K562 (cell line): ENCODE measurements at regions not wholly inside any gene's neighbourhood (a gene's known extent, or its start where the extent isn't known, plus 50 kb on each side); places are given as distances from the start of the nearest gene placed in this dataset.

Experiments used
- ATAC-seq: fragments of 200-7000 bp; cut with Tn5 transposase; 3 replicates; pipeline ENCODE4 v1.9.1; 2020; ENCODE audit warnings: moderate library complexity
- BruUV-seq: library from RNA; stranded (reverse); fragments of 400-500 nt; replicated peaks from 2 replicates; lab custom pipeline; 2021; lab: Mats Ljungman, UMichigan
- CTCF ChIA-PET: fragments of 300-600 bp; formaldehyde crosslinking; extraction: SDS; loops from one replicate; lab custom pipeline; 2021; ENCODE audit warnings: low intra/inter-chr PET ratio; lab: Yijun Ruan, JAX
- POLR2A ChIA-PET: fragments of 300-600, 350-650 bp; sonication (Branson Sonifier 250); formaldehyde crosslinking; extraction: SDS; loops from one replicate; lab custom pipeline; 2021; ENCODE audit warnings: antibody characterized with exemption, inconsistent platforms; lab: Yijun Ruan, JAX
- DNase-seq, 4 experiments: peaks; one replicate each; pipeline versions ENCODE4 v3.0.0 to v3.0.0-alpha.2; 2011 to 2018; ENCODE audit warnings: low spot score in 3 of 4, mixed read lengths in 3 of 4; ENCODE audit errors: extremely low read depth in 1 of 4
- FAIRE-seq: peaks from 2 replicates; lab custom pipeline; 2011; peaks lifted over from hg19 to GRCh38; lab: Jason Lieb, UNC
- H2AFZ ChIP-seq: 2 replicates; pipeline ENCODE4 v1.6.0; 2011; ENCODE audit warnings: low read depth, low read length, control low read depth, inconsistent platforms
- H3K27ac ChIP-seq: fragments of 200-600 bp; 3 replicates; pipeline ENCODE4 v1.8.0; 2011; ENCODE audit warnings: low read depth, mild to moderate bottlenecking, control low read depth, inconsistent platforms, low read length, moderate library complexity, mixed read lengths; ENCODE audit errors: extremely low read depth
- H3K27me3 ChIP-seq, 2 experiments: fragments of 300-600 bp in 1 of 2; 2 replicates in 1 of 2; 3 replicates in 1 of 2; pipeline versions ENCODE4 v1.6.0 to v1.8.0; 2011; ENCODE audit warnings: inconsistent platforms in 2 of 2, low read length in 2 of 2, mild to moderate bottlenecking in 1 of 2, mixed read lengths in 1 of 2, moderate library complexity in 1 of 2; ENCODE audit not compliant: control insufficient read depth in 2 of 2, insufficient read depth in 2 of 2
- H3K36me3 ChIP-seq: fragments of 300-600 bp; 3 replicates; pipeline ENCODE4 v1.8.0; 2011; ENCODE audit warnings: mild to moderate bottlenecking, low read length, inconsistent platforms; ENCODE audit not compliant: control insufficient read depth, insufficient read depth
- H3K4me1 ChIP-seq, 2 experiments: fragments of 200-600 bp in 1 of 2; replicated peaks in 1 of 2; 2 replicates in 1 of 2; 3 replicates in 1 of 2; pipeline versions ENCODE4 v1.5.1 to v1.8.0; 2011; ENCODE audit warnings: inconsistent platforms in 2 of 2, low read length in 2 of 2, mild to moderate bottlenecking in 1 of 2, mixed read lengths in 1 of 2, moderate library complexity in 1 of 2; ENCODE audit not compliant: control insufficient read depth in 2 of 2, insufficient read depth in 2 of 2
- H3K4me2 ChIP-seq: 2 replicates; pipeline ENCODE4 v1.6.1; 2011; ENCODE audit warnings: low read length, control low read depth, inconsistent platforms, mixed read lengths; ENCODE audit not compliant: insufficient read depth
- H3K4me3 ChIP-seq: fragments of 200-600 bp; sonication (generic), shearing (Covaris generic); 2 replicates; pipeline ENCODE4 v1.5.1; 2016; ENCODE audit warnings: control low read depth, inconsistent platforms
- H3K79me2 ChIP-seq: fragments of 200-600 bp; 3 replicates; pipeline ENCODE4 v1.8.0; 2011; ENCODE audit warnings: low read length, inconsistent platforms; ENCODE audit not compliant: control insufficient read depth, insufficient read depth
- H3K9ac ChIP-seq, 2 experiments: 2 replicates each; pipeline versions ENCODE4 v1.6.0 to v1.6.1; 2011; ENCODE audit warnings: low read depth in 2 of 2, low read length in 2 of 2, control low read depth in 1 of 2, inconsistent platforms in 1 of 2, mild to moderate bottlenecking in 1 of 2, mixed read lengths in 1 of 2; ENCODE audit not compliant: insufficient read depth in 1 of 2
- H3K9me1 ChIP-seq: one replicate; pipeline ENCODE4 v1.6.0; 2011; ENCODE audit warnings: inconsistent platforms, mild to moderate bottlenecking, low read length, moderate library complexity; ENCODE audit not compliant: control insufficient read depth, insufficient read depth
- H3K9me3 ChIP-seq: replicated peaks from 2 replicates; pipeline ENCODE4 v1.5.1; 2011; ENCODE audit warnings: low read depth, low read length, inconsistent platforms; ENCODE audit not compliant: control insufficient read depth, insufficient read depth
- H4K20me1 ChIP-seq: replicated peaks from 2 replicates; pipeline ENCODE4 v1.6.1; 2011; ENCODE audit warnings: low read length, inconsistent platforms, mixed read lengths; ENCODE audit not compliant: control insufficient read depth, insufficient read depth
- ARID1B ChIP-seq: fragments of 450-650 bp; IDR thresholded peaks from 2 replicates; pipeline ENCODE4 v1.6.1; 2016; ENCODE audit warnings: antibody characterized with exemption, mild to moderate bottlenecking, inconsistent platforms
- BRCA1 ChIP-seq, 2 experiments: fragments of 450-650 bp in 1 of 2; sonication (generic) in 1 of 2; formaldehyde crosslinking in 1 of 2; IDR thresholded peaks; 2 replicates each; pipeline versions ENCODE4 v1.5.0 to v1.6.1; 2017 to 2020; ENCODE audit warnings: mild to moderate bottlenecking in 1 of 2, missing genetic modification reagents in 1 of 2
- CEBPB ChIP-seq: fragments of 450-650 bp; IDR thresholded peaks from 2 replicates; pipeline ENCODE4 v1.6.1; 2016; ENCODE audit warnings: missing genetic modification characterization, missing compliant biosample characterization
- CEBPG ChIP-seq, 3 experiments: fragments of 200-800 bp in 1 of 3; sonication (Bioruptor generic) in 1 of 3; sonication (generic) in 1 of 3; formaldehyde crosslinking in 1 of 3; IDR thresholded peaks in 2 of 3; conservative IDR thresholded peaks in 1 of 3; 2 replicates each; pipeline versions ENCODE4 v1.6.1 to v1.8.0; 2016 to 2022; ENCODE audit warnings: missing compliant biosample characterization in 2 of 3, missing genetic modification characterization in 2 of 3, mild to moderate bottlenecking in 1 of 3, missing genetic modification reagents in 1 of 3
- GABPB1 ChIP-seq: sonication (generic); formaldehyde crosslinking; IDR thresholded peaks from 2 replicates; pipeline ENCODE4 v1.8.0; 2022; ENCODE audit warnings: mild to moderate bottlenecking, missing genetic modification reagents
- PHB ChIP-seq: fragments of 250-450 bp; sonication (Bioruptor Pico); IDR thresholded peaks from 2 replicates; pipeline ENCODE4 v1.5.0; 2021
- RBM39 ChIP-seq: fragments of 200-400 bp; formaldehyde crosslinking; optimal IDR thresholded peaks from 2 replicates; pipeline ENCODE3; 2018; ENCODE audit warnings: low read depth, low read length
- ZNF12 ChIP-seq: sonication (generic); formaldehyde crosslinking; IDR thresholded peaks from 2 replicates; pipeline ENCODE4 v1.4.0; 2020; ENCODE audit warnings: mild to moderate bottlenecking, missing genetic modification reagents
- ZNF184 ChIP-seq: sonication (generic); formaldehyde crosslinking; IDR thresholded peaks from 2 replicates; pipeline ENCODE4 v1.5.0; 2020; ENCODE audit warnings: missing genetic modification reagents
- WGBS: fragments of 100-300 bp; shearing (Covaris generic); methylation state at CpG from one replicate; pipeline ENCODE4 v1.1.6; 2016; ENCODE audit warnings: low coverage, mixed read lengths; ENCODE audit not compliant: insufficient coverage; ENCODE audit errors: missing lambda C conversion rate; 5-methylcytosine and 5-hydroxymethylcytosine counted together
- in situ Hi-C: fragments of 300-500 bp; cut with MboI; formaldehyde crosslinking; loops from 4 replicates; pipeline ENCODE4 v1.15.0; 2018; ENCODE audit warnings: inconsistent platforms, mixed read lengths
- intact Hi-C: fragments of 100-400 bp; cut with micrococcal nuclease; formaldehyde crosslinking; loops from 2 replicates; pipeline ENCODE4 v1.14.2; 2022
- TF ChIP-seq, protein P1 (sequence below): IDR thresholded peaks from 2 replicates; pipeline ENCODE4 v1.6.1; 2014; ENCODE audit warnings: antibody characterized with exemption

DNA sequence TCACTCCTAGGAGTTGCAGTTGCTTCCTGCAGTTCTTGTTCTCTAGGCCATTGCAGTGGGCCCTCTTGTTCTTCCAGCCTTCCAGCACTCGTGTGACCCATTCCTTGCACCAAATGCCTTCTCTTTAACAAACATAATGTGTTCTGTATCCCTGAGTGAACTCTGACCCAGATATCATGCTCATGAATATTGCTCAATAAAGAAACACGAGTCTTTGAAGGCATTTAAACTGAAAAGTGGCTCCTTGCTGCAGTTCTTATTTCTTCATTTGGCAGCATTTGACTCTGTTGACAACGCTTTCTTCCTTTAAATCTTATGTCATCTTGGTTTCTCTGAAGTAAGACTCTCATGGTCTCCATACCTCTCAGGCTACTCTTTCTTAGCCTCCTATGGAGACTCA is 100.7 kb upstream of the PDE4B start:
- in situ Hi-C loops (loop anchor here (10.0 kb wide), 1 partner anchor 257 kb away; no protein-coding TSS in a partner anchor), intact Hi-C loops (no loop called here)
- Histone ChIP-seq H2AFZ (no peak overlapping the region), H3K27me3 (no peaks in the 10 kb centered on the region), H3K79me2 (no peaks in the 10 kb centered on the region), H3K27ac (no peak overlapping the region), H4K20me1 (no peaks in the 10 kb centered on the region), H3K4me2 (no peak overlapping the region), H3K36me3 (no peaks in the 10 kb centered on the region), H3K4me3 (no peak overlapping the region), H3K9me1 (no peaks in the 10 kb centered on the region), H3K9ac (no peak overlapping the region), H3K4me1 (peaks cover 0 to 11% of the 10 kb centered on the region in 2 experiments; a peak in 2 of 5 replicates), H3K9me3 (no peaks in the 10 kb centered on the region)
- BruUV-seq, result no TSS peak
- WGBS, result 45% methylated on average over 3 of the region's 3 CpGs
- TF ChIP-seq CEBPB (tag) (peak; percentile 30; the same call in 1 of the 2 replicates), PHB (CRISPR knock-in tag) (no peak)
- ATAC-seq, result no peak
- POLR2A ChIA-PET, result interaction anchor here (0.6 to 1.0 kb wide), 3 partner anchors 12 to 627 kb away, joined by 3 to 4 read pairs (median 4); no protein-coding TSS in a partner anchor
- no peak for FAIRE-seq
- CTCF ChIA-PET, result no interaction called here
- no peak for DNase-seq

DNA sequence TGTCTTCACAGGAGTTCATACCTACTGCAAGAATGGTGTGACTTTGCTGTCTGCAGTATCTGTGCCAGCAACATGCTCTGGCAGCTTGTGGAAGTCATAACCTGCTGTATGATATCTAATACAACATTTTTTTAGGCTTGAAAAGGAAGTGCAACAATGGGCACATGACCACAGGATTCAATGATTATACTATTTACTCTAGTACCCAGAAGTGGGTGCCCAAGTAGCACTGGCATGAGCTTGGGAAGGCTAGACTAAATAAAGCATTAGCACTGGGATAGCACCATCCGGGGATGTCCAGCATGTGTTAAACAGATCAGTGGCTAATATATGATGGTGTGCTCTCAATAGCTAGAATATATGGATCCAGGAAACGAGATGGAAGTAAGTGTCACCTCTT is 98.6 kb upstream of the PDE4B start:
- ATAC-seq (no peak), DNase-seq (no peak), FAIRE-seq (no peak)
- CTCF ChIA-PET, result no interaction called here
- Histone ChIP-seq H2AFZ (peak overlapping the region; percentile 10; the same call in 1 of the 2 replicates), H3K79me2 (no peaks in the 10 kb centered on the region), H4K20me1 (no peaks in the 10 kb centered on the region), H3K4me3 (no peak overlapping the region), H3K9ac (no peak overlapping the region), H3K36me3 (no peaks in the 10 kb centered on the region), H3K27ac (no peak overlapping the region), H3K9me3 (no peaks in the 10 kb centered on the region), H3K9me1 (no peaks in the 10 kb centered on the region), H3K27me3 (no peaks in the 10 kb centered on the region; a peak in 1 of 5 replicates), H3K4me1 (no peaks in the 10 kb centered on the region; a peak in 2 of 5 replicates), H3K4me2 (no peak overlapping the region)
- BruUV-seq, result no TSS peak
- POLR2A ChIA-PET, result no interaction called here
- intact Hi-C loops (no loop called here), in situ Hi-C loops (loop anchor here (10.0 kb wide), 1 partner anchor 259 kb away; no protein-coding TSS in a partner anchor)
- WGBS, result 14% methylated on average over 2 of the region's 2 CpGs
- TF ChIP-seq CEBPG (CRISPR knock-in tag; IDR thresholded peaks at IDR 0.05) (no peak), CEBPG (tag; conservative IDR thresholded peaks at IDR 0.05 in 1 of 2, IDR thresholded peaks at IDR 0.05 in 1 of 2) (no peak), GABPB1 (CRISPR knock-in tag) (no peak), ARID1B (no peak), ZNF12 (CRISPR knock-in tag) (no peak), BRCA1 (IDR thresholded peaks at IDR 0.05) (no peak), BRCA1 (CRISPR knock-in tag; IDR thresholded peaks at IDR 0.05) (no peak), RBM39 (no peak), ZNF184 (CRISPR knock-in tag) (no peak)
- TF ChIP-seq, protein P1, sequence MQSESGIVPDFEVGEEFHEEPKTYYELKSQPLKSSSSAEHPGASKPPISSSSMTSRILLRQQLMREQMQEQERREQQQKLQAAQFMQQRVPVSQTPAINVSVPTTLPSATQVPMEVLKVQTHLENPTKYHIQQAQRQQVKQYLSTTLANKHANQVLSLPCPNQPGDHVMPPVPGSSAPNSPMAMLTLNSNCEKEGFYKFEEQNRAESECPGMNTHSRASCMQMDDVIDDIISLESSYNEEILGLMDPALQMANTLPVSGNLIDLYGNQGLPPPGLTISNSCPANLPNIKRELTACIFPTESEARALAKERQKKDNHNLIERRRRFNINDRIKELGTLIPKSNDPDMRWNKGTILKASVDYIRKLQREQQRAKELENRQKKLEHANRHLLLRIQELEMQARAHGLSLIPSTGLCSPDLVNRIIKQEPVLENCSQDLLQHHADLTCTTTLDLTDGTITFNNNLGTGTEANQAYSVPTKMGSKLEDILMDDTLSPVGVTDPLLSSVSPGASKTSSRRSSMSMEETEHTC, result no peak
